Thoracic aorta (tissue), 2 donors: ENCODE measurements at regions not wholly inside any gene's neighbourhood (a gene's known extent, or its start where the extent isn't known, plus 50 kb on each side); places are given as distances from the start of the nearest gene placed in this dataset.

Experiments
- ATAC-seq: fragments of 150-250 bp; one replicate; pipeline ENCODE4 v1.8.0; 2017; ENCODE audit warnings: low read depth; ENCODE audit not compliant: insufficient number of reproducible peaks, low FRiP score
- DNase-seq: peaks from one replicate; pipeline ENCODE4 v3.0.0-alpha.2; 2020; ENCODE audit warnings: low spot score
- H3K27ac ChIP-seq, 2 donors: fragments of 200-600 bp; sonication (generic); 1 replicate in 1 of 2; 2 replicates in 1 of 2; pipeline ENCODE4 v1.5.1; 2016; ENCODE audit warnings: mild to moderate bottlenecking in 2 of 2, moderate library complexity in 2 of 2
- H3K27me3 ChIP-seq: fragments of 200-600 bp; sonication (generic); replicated peaks from 2 replicates; pipeline ENCODE4 v1.6.0; 2016; ENCODE audit warnings: mild to moderate bottlenecking; ENCODE audit not compliant: insufficient read depth
- H3K36me3 ChIP-seq: fragments of 200-600 bp; sonication (generic); one replicate; pipeline ENCODE4 v1.5.1; 2016
- H3K4me1 ChIP-seq, 2 donors: fragments of 200-600 bp; sonication (generic); 1 replicate in 1 of 2; 2 replicates in 1 of 2; pipeline versions ENCODE4 v1.5.1 to v1.6.0; 2016; ENCODE audit warnings: low read depth in 2 of 2, mild to moderate bottlenecking in 1 of 2; ENCODE audit not compliant: control insufficient read depth in 1 of 2
- H3K4me3 ChIP-seq: fragments of 200-600 bp; sonication (generic); 2 replicates; pipeline ENCODE4 v1.5.1; 2016; ENCODE audit warnings: mild to moderate bottlenecking
- H3K9me3 ChIP-seq: fragments of 200-600 bp; sonication (generic); 2 replicates; pipeline ENCODE4 v1.5.1; 2016
- TF ChIP-seq, protein P1 (sequence below): fragments of 200-600 bp; sonication (generic); IDR thresholded peaks from one replicate; pipeline ENCODE4 v1.5.1; 2019; ENCODE audit warnings: antibody characterized with exemption

DNA sequence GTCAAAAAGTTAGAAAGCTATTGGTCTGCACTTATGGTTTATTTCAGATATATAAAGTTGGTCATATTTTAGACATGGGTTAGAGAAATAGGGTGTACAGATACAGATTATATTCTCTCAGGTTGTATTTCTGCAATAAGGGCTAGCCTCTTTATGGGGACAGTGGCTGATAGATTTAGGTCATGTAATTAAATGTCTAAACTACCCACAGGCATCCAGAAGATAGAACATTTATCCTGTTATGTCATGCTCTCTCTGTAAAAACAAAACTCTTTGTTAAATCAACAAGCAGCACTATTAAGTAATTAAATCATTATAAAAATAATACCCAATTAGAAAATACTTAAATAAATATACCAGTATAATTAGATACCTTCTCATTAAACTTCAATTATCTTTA is 612.6 kb upstream of the CITED2 start:
- H3K36me3 ChIP-seq = no peaks in the 10 kb centered on the region
- ATAC-seq (no peak), DNase-seq (no peak)
- TF ChIP-seq, protein P1, sequence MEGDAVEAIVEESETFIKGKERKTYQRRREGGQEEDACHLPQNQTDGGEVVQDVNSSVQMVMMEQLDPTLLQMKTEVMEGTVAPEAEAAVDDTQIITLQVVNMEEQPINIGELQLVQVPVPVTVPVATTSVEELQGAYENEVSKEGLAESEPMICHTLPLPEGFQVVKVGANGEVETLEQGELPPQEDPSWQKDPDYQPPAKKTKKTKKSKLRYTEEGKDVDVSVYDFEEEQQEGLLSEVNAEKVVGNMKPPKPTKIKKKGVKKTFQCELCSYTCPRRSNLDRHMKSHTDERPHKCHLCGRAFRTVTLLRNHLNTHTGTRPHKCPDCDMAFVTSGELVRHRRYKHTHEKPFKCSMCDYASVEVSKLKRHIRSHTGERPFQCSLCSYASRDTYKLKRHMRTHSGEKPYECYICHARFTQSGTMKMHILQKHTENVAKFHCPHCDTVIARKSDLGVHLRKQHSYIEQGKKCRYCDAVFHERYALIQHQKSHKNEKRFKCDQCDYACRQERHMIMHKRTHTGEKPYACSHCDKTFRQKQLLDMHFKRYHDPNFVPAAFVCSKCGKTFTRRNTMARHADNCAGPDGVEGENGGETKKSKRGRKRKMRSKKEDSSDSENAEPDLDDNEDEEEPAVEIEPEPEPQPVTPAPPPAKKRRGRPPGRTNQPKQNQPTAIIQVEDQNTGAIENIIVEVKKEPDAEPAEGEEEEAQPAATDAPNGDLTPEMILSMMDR = no peak
- H3K27me3 ChIP-seq = no peaks in the 10 kb centered on the region
- H3K4me3 ChIP-seq = no peak overlapping the region
- H3K9me3 ChIP-seq = no peaks in the 10 kb centered on the region
- H3K4me1 ChIP-seq = peaks cover 15 to 41% of the 10 kb centered on the region in 2 donors
- H3K27ac ChIP-seq = no peak overlapping the region

DNA sequence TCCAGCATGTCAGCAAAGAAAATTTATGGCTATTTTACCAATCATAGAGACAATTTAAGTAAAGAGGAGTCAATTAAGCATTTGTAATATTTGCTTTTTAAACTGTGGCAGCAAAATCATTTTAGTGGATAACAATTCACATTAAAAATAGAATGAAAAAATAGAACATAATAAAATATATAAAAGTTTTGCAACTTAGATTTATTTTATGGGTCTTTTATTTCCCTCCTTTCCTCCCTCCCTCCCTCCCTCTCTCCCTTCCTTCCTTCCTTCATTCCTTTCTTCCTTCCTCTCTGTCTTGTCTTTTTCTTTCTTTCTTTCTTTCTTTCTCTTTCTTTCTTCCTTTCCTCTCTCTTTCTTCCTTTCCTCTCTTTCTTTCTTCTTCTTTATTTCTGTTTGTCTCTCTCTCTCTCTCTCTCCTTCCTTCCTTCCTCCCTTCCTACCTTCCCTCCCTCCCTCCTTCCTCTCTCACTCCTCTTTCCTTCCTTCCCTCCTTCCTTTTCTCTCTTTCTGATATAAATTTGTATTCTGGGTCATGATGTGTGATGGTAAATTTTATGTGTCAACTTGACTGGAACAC is 610.9 kb upstream of the CITED2 start:
- Histone ChIP-seq H3K36me3 (no peaks in the 10 kb centered on the region), H3K27ac (no peak overlapping the region), H3K4me1 (peaks cover 24 to 46% of the 10 kb centered on the region in 2 donors), H3K4me3 (no peak overlapping the region), H3K9me3 (no peaks in the 10 kb centered on the region), H3K27me3 (no peaks in the 10 kb centered on the region)
- TF ChIP-seq, protein P1 = no peak
- no peak for DNase-seq
- ATAC-seq = no peak

DNA sequence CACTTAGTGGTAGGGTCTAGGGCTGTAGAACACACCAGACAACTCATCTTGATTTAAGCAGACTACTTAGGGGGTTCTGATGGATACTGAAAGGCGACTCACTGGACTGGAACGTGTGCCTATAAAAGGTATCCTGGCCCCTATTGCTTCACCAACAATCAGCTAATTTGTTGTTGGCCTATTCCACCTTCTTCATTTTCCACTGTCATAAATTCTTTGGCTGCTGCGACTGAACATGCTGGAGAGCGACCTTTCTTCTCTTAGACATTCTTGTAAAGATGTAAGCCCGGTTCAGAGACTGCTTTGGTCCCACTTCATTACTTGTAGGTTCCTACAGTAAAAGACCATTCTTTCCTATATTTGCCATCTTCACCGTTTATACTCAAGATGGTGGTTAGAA is 609.9 kb upstream of the CITED2 start:
- peak overlapping the region in 1 of 2 donors; percentile 52 for H3K27ac ChIP-seq
- H3K27me3 ChIP-seq = no peaks in the 10 kb centered on the region
- H3K36me3 ChIP-seq = no peaks in the 10 kb centered on the region
- DNase-seq (no peak), ATAC-seq (no peak)
- H3K4me3 ChIP-seq = no peak overlapping the region
- TF ChIP-seq, protein P1 = no peak
- H3K9me3 ChIP-seq = no peaks in the 10 kb centered on the region
- H3K4me1 ChIP-seq = peaks cover 22 to 41% of the 10 kb centered on the region in 2 donors

DNA sequence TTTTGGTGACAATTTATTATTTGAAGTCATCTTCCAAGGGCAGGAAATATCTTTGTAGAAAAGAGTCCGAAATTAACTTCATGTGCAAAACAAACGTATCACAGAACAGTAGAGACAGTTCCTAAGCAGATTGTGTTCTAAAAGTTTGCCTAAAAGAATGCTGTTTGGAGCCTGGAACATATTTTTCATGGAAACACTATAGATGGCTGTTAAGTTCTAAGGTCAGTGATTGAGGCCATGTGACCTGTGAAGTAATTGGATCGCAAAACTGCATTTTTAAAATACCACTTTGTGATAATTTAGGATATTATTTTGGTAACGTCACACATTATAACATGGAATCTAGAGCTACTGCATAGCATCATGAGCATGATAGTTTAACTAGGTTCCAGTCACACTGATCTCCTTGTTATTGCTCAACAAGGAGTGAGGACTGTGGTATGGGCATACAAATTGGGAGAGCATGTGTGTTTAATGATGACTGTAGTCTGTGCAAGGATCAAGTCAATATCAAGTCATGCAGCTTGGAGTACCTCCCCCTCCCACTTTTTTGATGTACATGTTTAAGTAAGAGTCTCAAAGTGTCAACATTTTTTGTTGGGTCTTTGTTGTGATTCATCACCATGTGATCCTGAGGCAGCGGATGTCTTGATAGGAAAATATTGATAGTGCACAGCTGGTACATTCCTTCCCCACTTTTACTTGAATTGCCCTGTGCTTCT is 609.3 kb upstream of the CITED2 start:
- H3K27ac ChIP-seq = peak overlapping the region; percentile 3 to 52
- H3K9me3 ChIP-seq = no peaks in the 10 kb centered on the region
- no peak for ATAC-seq
- H3K4me3 ChIP-seq = no peak overlapping the region
- no peaks in the 10 kb centered on the region for H3K27me3 ChIP-seq
- DNase-seq = no peak
- no peaks in the 10 kb centered on the region for H3K36me3 ChIP-seq
- TF ChIP-seq, protein P1 = no peak
- peaks cover 22 to 46% of the 10 kb centered on the region in 2 donors for H3K4me1 ChIP-seq

DNA sequence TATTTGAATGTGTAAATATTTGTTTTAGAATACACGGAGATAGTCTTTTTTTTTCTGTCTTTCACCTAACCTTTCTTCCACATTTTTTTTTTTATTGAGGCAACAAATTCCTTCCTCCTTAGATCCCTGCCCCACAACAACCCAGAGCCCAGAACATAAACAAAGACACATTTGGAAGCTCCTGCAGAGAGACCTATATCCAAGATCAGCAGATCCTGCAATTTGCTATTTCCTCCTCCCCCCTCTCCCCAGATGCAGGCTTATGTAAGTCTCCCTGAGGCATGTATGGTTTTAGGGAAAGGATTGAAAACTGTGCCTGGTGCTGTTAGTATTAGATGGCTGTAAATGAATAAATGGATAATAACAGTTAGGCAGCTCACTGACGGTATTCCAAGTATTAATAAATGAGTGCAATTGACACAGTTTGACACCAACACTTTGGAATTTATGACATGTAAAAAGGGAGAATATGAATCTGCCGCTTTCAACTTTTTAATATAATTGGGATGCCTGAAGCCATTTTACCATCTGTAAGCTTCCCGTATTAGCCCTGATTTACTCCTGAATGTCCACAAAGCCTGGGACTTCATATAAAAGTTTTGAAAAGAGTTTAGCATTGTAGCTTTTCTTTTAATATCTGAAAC is 608.3 kb upstream of the CITED2 start:
- TF ChIP-seq, protein P1 = no peak
- no peak for DNase-seq
- no peaks in the 10 kb centered on the region for H3K36me3 ChIP-seq
- no peaks in the 10 kb centered on the region for H3K9me3 ChIP-seq
- peak overlapping the region; percentile 3 to 52 for H3K27ac ChIP-seq
- H3K27me3 ChIP-seq = no peaks in the 10 kb centered on the region
- no peak for ATAC-seq
- peaks cover 27 to 54% of the 10 kb centered on the region in 2 donors for H3K4me1 ChIP-seq
- no peak overlapping the region for H3K4me3 ChIP-seq
